Putamen (tissue), 1 donor: ENCODE measurements at regions not wholly inside any gene's neighbourhood (a gene's known extent, or its start where the extent isn't known, plus 50 kb on each side); places are given as distances from the start of the nearest gene placed in this dataset.
A peak's percentile ranks its signal among the peaks of the same experiment; 100 is the strongest.
"Not testable (repeated sequence)": the region's sequence is repeated elsewhere in the genome, so short reads cannot be mapped to it uniquely, and the experiment has no call there.

Source experiments
- DNase-seq: peaks from one replicate; pipeline ENCODE4 v3.0.0-alpha.2; 2016; ENCODE audit warnings: low spot score

- DNase-seq, result not testable (repeated sequence)
These were observed 99.9 kb downstream of the SHANK2 start for GRCh38 chr11:71152312-71153004.

- DNase-seq, result no peak
These were observed 100.8 kb downstream of the SHANK2 start for GRCh38 chr11:71151561-71151960.

GRCh38 chr11:71150859-71151258 is 101.5 kb downstream of the SHANK2 start:
- no peak for DNase-seq

GRCh38 chr11:71148716-71149115 is 103.7 kb downstream of the SHANK2 start:
- DNase-seq, result no peak

- no peak for DNase-seq
These were observed 105.0 kb downstream of the SHANK2 start for GRCh38 chr11:71147331-71147730.

- DNase-seq, result no peak
These were observed 105.5 kb downstream of the SHANK2 start for GRCh38 chr11:71146846-71147245.

GRCh38 chr11:71145988-71146824 is 106.2 kb downstream of the SHANK2 start:
- no peak for DNase-seq

GRCh38 chr11:71145368-71145767 is 107.0 kb downstream of the SHANK2 start:
- DNase-seq, result no peak

- DNase-seq, result no peak
These were observed 107.6 kb downstream of the SHANK2 start for GRCh38 chr11:71144736-71145135.

- DNase-seq, result no peak
These were observed 108.4 kb downstream of the SHANK2 start for GRCh38 chr11:71144010-71144409.

GRCh38 chr11:71140206-71140919 is 112.0 kb downstream of the SHANK2 start:
- DNase-seq, result no peak

- peak; percentile 93 for DNase-seq
These were observed 112.7 kb downstream of the SHANK2 start for GRCh38 chr11:71139516-71140205.

- DNase-seq, result peak; percentile 28
These were observed 113.5 kb downstream of the SHANK2 start for GRCh38 chr11:71138737-71139425.

- DNase-seq, result no peak
These were observed 115.0 kb downstream of the SHANK2 start for GRCh38 chr11:71137376-71137775.

GRCh38 chr11:71136095-71136845 is 116.1 kb downstream of the SHANK2 start:
- DNase-seq, result no peak

- DNase-seq, result no peak
These were observed 117.3 kb downstream of the SHANK2 start for GRCh38 chr11:71135112-71135511.

GRCh38 chr11:71133946-71134345 is 118.4 kb downstream of the SHANK2 start:
- DNase-seq, result no peak

GRCh38 chr11:71131861-71132260 is 120.5 kb downstream of the SHANK2 start:
- no peak for DNase-seq

GRCh38 chr11:71130106-71130505 is 122.3 kb downstream of the SHANK2 start:
- DNase-seq, result no peak

- no peak for DNase-seq
These were observed 122.8 kb downstream of the SHANK2 start for GRCh38 chr11:71129624-71130023.

- no peak for DNase-seq
These were observed 124.6 kb downstream of the SHANK2 start for GRCh38 chr11:71127806-71128205.
